ENCODE measurements at regions not wholly inside any gene's neighbourhood (a gene's known extent, or its start where the extent isn't known, plus 50 kb on each side); places are given as distances from the start of the nearest gene placed in this dataset.

DNA sequence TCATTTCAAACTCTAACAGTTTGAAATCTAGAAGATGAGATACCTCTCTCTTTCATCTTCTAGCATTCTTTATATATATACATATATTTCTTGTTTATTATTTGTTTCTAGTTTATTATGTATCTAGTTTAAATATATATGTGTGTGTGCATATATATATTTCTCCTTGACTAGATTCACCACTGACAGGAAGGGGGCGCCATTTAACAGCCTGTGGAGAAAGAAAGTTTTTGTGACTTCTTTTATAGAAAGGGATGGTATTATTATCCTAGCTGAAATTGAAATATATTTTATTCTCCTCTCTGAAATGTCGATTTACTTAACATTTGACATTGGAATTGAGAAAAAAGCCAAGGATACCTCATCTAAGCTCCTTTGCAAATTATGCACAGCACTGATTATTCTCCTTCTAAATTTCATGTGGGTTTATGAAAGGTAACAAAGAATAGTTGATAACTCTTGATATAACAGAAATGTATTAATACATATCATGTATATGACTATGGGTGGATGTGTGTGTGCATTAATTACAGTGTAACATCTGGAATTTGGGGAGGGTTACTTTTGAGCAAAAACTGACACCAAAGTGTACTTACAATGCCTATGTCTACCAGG is 160.7 kb upstream of the NT5C1B start:
- Histone ChIP-seq H3K36me3 (ENCODE audit: insufficient read depth, low read length) (no peaks in the 10 kb centered on the region), H3K4me1 (ENCODE audit: insufficient read depth, low read length) (no peaks in the 10 kb centered on the region), H3K4me3 (ENCODE audit: low read length) (no peak overlapping the region), H3K27me3 (ENCODE audit: control insufficient read depth in 1 of 2, insufficient read depth in 2 of 2, low read length in 2 of 2) (no peaks in the 10 kb centered on the region), H3K27ac (ENCODE audit: low read depth in 1 of 2, low read length in 2 of 2) (no peak overlapping the region), H3K9me3 (ENCODE audit: control insufficient read depth in 1 of 2, insufficient read depth in 1 of 2, low read length in 2 of 2) (no peaks in the 10 kb centered on the region)
- Mint-ChIP-seq H3K4me1 (ENCODE audit: low read depth) (no peaks in the 10 kb centered on the region), H3K27me3 (no peaks in the 10 kb centered on the region), H3K4me3 (no peak overlapping the region), H3K9me3 (no peaks in the 10 kb centered on the region), H3K27ac (no peak overlapping the region), H3K36me3 (ENCODE audit: low read depth) (no peaks in the 10 kb centered on the region)
- peak in 9 of 14 experiments; percentile 2 to 50 (median 13) for DNase-seq
- ChIA-PET CTCF (interaction anchor here (0.9 kb wide), 1 partner anchor 14 kb away, joined by 3 read pairs; no protein-coding TSS in a partner anchor), POLR2A (no interaction called here)
- no peak for ATAC-seq (ENCODE audit: poor library complexity)
- TF ChIP-seq, protein P1, sequence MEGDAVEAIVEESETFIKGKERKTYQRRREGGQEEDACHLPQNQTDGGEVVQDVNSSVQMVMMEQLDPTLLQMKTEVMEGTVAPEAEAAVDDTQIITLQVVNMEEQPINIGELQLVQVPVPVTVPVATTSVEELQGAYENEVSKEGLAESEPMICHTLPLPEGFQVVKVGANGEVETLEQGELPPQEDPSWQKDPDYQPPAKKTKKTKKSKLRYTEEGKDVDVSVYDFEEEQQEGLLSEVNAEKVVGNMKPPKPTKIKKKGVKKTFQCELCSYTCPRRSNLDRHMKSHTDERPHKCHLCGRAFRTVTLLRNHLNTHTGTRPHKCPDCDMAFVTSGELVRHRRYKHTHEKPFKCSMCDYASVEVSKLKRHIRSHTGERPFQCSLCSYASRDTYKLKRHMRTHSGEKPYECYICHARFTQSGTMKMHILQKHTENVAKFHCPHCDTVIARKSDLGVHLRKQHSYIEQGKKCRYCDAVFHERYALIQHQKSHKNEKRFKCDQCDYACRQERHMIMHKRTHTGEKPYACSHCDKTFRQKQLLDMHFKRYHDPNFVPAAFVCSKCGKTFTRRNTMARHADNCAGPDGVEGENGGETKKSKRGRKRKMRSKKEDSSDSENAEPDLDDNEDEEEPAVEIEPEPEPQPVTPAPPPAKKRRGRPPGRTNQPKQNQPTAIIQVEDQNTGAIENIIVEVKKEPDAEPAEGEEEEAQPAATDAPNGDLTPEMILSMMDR (IDR thresholded peaks at IDR 0.05): peak; percentile 59
- intact Hi-C loops (cut with DNase I, micrococcal nuclease): loop anchor here (2.0 to 10.0 kb wide), 5 partner anchors 225 to 1347 kb away; no protein-coding TSS in a partner anchor

DNA sequence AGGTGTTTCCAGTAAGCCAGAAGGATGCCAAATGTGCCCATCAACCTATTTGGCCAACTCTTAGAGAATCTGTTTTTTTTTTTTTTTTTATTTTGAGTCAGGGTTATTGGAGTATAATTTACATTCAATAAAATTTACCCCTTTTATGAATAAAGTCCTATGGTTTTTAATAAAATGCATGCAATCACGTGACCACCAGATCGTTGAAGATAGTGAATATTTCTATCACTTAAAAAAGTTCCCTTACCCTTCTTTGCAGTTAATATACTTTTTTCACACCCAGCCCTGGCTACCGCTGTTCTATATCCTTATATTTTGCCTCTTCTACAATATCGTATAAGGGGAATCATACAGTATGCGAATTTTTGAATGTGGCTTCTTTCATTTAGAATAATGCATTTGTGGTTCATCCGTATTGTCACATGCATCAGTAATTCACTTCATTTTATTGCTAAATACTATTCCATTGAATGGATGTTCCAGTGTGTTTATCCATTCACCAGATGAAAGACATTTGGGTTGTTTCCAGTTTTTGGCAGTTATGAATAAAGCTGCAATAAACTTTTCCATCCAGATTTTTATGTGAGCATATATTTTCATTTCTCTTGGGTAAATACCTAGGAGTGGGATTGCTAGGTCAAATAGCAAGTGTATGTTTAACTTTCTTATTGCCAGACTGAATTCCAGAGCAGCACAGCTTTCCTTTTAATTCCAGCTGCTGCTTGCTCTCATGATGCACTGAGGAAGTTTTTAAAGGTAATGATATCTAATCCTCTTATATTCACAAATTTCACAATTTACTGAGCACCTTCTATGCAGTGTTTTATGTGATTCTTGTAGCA is 156.3 kb upstream of the NT5C1B start:
- ATAC-seq (ENCODE audit: poor library complexity) (no peak), DNase-seq (no peak)
- no peaks in the 10 kb centered on the region for H3K36me3 Mint-ChIP-seq (ENCODE audit: low read depth)
- no peaks in the 10 kb centered on the region for H3K4me1 ChIP-seq (ENCODE audit: insufficient read depth, low read length)
- H3K9me3 Mint-ChIP-seq: no peaks in the 10 kb centered on the region
- H3K4me1 Mint-ChIP-seq (ENCODE audit: low read depth): no peaks in the 10 kb centered on the region
- TF ChIP-seq, protein P1 (IDR thresholded peaks at IDR 0.05): no peak
- no peak overlapping the region for H3K27ac ChIP-seq (ENCODE audit: low read depth in 1 of 2, low read length in 2 of 2)
- no peaks in the 10 kb centered on the region for H3K9me3 ChIP-seq (ENCODE audit: control insufficient read depth in 1 of 2, insufficient read depth in 1 of 2, low read length in 2 of 2)
- intact Hi-C loops (cut with DNase I, micrococcal nuclease): loop anchor here in 1 of 2 experiments (10.0 kb wide), 1 partner anchor 221 kb away; no protein-coding TSS in a partner anchor
- ChIA-PET POLR2A (no interaction called here), CTCF (no interaction called here)
- H3K27me3 ChIP-seq (ENCODE audit: control insufficient read depth in 1 of 2, insufficient read depth in 2 of 2, low read length in 2 of 2): no peaks in the 10 kb centered on the region
- no peak overlapping the region for H3K4me3 ChIP-seq (ENCODE audit: low read length)
- no peaks in the 10 kb centered on the region for H3K36me3 ChIP-seq (ENCODE audit: insufficient read depth, low read length)
- H3K27me3 Mint-ChIP-seq: no peaks in the 10 kb centered on the region
- H3K4me3 Mint-ChIP-seq: no peak overlapping the region
- no peak overlapping the region for H3K27ac Mint-ChIP-seq

DNA sequence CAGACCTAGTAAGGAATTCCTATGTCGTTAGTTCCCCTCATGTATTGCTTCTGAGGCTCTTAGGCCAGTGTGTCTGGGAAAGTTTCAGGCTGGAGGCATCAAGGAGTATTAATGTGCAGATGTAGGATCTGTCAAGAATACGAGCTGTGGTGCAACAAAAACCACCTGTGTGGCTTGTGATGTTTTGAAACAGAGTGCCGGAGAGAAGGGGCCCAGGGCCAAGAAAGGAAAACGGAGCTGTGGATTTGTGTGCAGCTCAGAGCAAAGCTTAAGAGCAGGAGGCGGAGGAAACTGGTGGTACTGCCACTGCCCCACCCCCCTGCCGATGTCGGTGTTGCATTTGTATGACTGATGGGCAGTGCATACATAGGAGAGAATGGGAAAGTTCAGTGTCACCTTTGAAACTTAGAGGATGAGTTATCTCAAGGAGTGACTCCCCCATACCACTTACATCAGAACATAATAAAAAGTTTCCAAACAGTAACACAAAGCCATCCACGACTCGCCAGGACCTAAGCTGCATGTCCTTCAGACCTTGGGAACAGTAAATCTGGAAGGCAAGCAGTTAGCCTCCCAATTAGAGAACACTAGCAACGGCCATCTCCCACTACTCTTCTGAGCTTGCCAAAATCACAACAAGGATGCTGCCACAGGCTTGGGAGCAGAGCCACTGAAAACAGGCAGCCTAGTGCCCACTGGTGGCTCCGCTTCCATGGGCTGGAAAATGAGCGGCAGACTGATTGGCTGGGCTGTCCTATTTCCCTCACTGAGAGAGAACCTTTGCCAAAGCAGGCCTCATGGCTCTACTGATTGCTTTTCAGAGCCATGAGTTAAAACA is 152.7 kb upstream of the NT5C1B start:
- no peak for ATAC-seq (ENCODE audit: poor library complexity)
- Mint-ChIP-seq H3K27me3 (no peaks in the 10 kb centered on the region), H3K9me3 (peaks cover 3% of the 10 kb centered on the region), H3K4me1 (ENCODE audit: low read depth) (no peaks in the 10 kb centered on the region), H3K4me3 (no peak overlapping the region), H3K27ac (no peak overlapping the region), H3K36me3 (ENCODE audit: low read depth) (no peaks in the 10 kb centered on the region)
- no peak for DNase-seq
- Histone ChIP-seq H3K4me1 (ENCODE audit: insufficient read depth, low read length) (no peaks in the 10 kb centered on the region), H3K27me3 (ENCODE audit: control insufficient read depth in 1 of 2, insufficient read depth in 2 of 2, low read length in 2 of 2) (no peaks in the 10 kb centered on the region), H3K9me3 (ENCODE audit: control insufficient read depth in 1 of 2, insufficient read depth in 1 of 2, low read length in 2 of 2) (no peaks in the 10 kb centered on the region), H3K36me3 (ENCODE audit: insufficient read depth, low read length) (no peaks in the 10 kb centered on the region), H3K27ac (ENCODE audit: low read depth in 1 of 2, low read length in 2 of 2) (no peak overlapping the region), H3K4me3 (ENCODE audit: low read length) (no peak overlapping the region)
- TF ChIP-seq, protein P1 (IDR thresholded peaks at IDR 0.05): no peak
- intact Hi-C loops (cut with DNase I, micrococcal nuclease): loop anchor here in 1 of 2 experiments (10.0 kb wide), 1 partner anchor 217 kb away; no protein-coding TSS in a partner anchor
- ChIA-PET POLR2A (no interaction called here), CTCF (no interaction called here)
